ENCODE measurements at regions not wholly inside any gene's neighbourhood (a gene's known extent, or its start where the extent isn't known, plus 50 kb on each side); places are given as distances from the start of the nearest gene placed in this dataset.

GRCh38 chr10:31098046-31098445 lies 66.4 kb upstream of the ZNF438 start:
- peaks cover 10% of the 10 kb centered on the region for H3K4me1 Mint-ChIP-seq (ENCODE audit: low read depth, unreplicated experiment)
- CTCF ChIA-PET: no interaction called here
- H3K4me1 ChIP-seq: 0 out of 2 replicates have a peak, but pooled peaks cover 5% of the 10 kb centered on the region
- TF ChIP-seq CTCF (IDR thresholded peaks at IDR 0.05; ENCODE audit: insufficient read depth in 1 of 2, low read depth in 1 of 2, low read length in 1 of 2, severe bottlenecking in 1 of 2, unreplicated experiment in 1 of 2): no peak
- H3K9me3 Mint-ChIP-seq (ENCODE audit: unreplicated experiment): no peaks in the 10 kb centered on the region
- no peaks in the 10 kb centered on the region for H3K36me3 ChIP-seq (ENCODE audit: control insufficient read depth, insufficient read depth, low read length)
- intact Hi-C loops (cut with micrococcal nuclease; ENCODE audit: unreplicated experiment): no loop called here
- no peaks in the 10 kb centered on the region for H3K27me3 ChIP-seq (replicated peaks; ENCODE audit: control insufficient read depth, insufficient read depth, low read length)
- POLR2A ChIA-PET: no interaction called here
- H3K27me3 Mint-ChIP-seq (ENCODE audit: insufficient read depth, unreplicated experiment): peaks cover 8% of the 10 kb centered on the region
- no peak overlapping the region for H3K4me3 Mint-ChIP-seq (ENCODE audit: unreplicated experiment)
- H3K27ac Mint-ChIP-seq (ENCODE audit: unreplicated experiment): no peak overlapping the region
- no peaks in the 10 kb centered on the region for H3K36me3 Mint-ChIP-seq (ENCODE audit: insufficient read depth, unreplicated experiment)
- no TSS peak for BruUV-seq (replicated peaks)
- no peak for DNase-seq
- no peaks in the 10 kb centered on the region for H3K9me3 ChIP-seq
- H3K4me3 ChIP-seq (ENCODE audit: low read depth, low read length): no peak overlapping the region

- BruUV-seq (replicated peaks): no TSS peak
- Mint-ChIP-seq H3K27ac (ENCODE audit: unreplicated experiment) (no peak overlapping the region), H3K27me3 (ENCODE audit: insufficient read depth, unreplicated experiment) (peaks cover 4% of the 10 kb centered on the region), H3K4me3 (ENCODE audit: unreplicated experiment) (peak overlapping the region; percentile 46), H3K36me3 (ENCODE audit: insufficient read depth, unreplicated experiment) (no peaks in the 10 kb centered on the region), H3K4me1 (ENCODE audit: low read depth, unreplicated experiment) (peaks cover 10% of the 10 kb centered on the region), H3K9me3 (ENCODE audit: unreplicated experiment) (no peaks in the 10 kb centered on the region)
- DNase-seq: no peak
- POLR2A ChIA-PET: no interaction called here
- H3K9me3 ChIP-seq: no peaks in the 10 kb centered on the region
- H3K36me3 ChIP-seq (ENCODE audit: control insufficient read depth, insufficient read depth, low read length): no peaks in the 10 kb centered on the region
- H3K27me3 ChIP-seq (replicated peaks; ENCODE audit: control insufficient read depth, insufficient read depth, low read length): no peaks in the 10 kb centered on the region
- CTCF ChIA-PET: interaction anchor here (0.7 kb wide), 1 partner anchor 173 kb away, joined by 3 read pairs; no protein-coding TSS in a partner anchor
- intact Hi-C loops (cut with micrococcal nuclease; ENCODE audit: unreplicated experiment): no loop called here
- no peak overlapping the region for H3K4me3 ChIP-seq (ENCODE audit: low read depth, low read length)
- TF ChIP-seq CTCF (IDR thresholded peaks at IDR 0.05; ENCODE audit: insufficient read depth in 1 of 2, low read depth in 1 of 2, low read length in 1 of 2, severe bottlenecking in 1 of 2, unreplicated experiment in 1 of 2): no peak
- H3K4me1 ChIP-seq: 0 out of 2 replicates have a peak, but pooled peaks cover 5% of the 10 kb centered on the region
Observed at GRCh38 chr10:31099094-31099493, 67.4 kb upstream of the ZNF438 start.

GRCh38 chr10:31099664-31100063 lies 68.0 kb upstream of the ZNF438 start:
- H3K36me3 Mint-ChIP-seq (ENCODE audit: insufficient read depth, unreplicated experiment): no peaks in the 10 kb centered on the region
- ChIA-PET POLR2A (no interaction called here), CTCF (no interaction called here)
- no peaks in the 10 kb centered on the region for H3K9me3 Mint-ChIP-seq (ENCODE audit: unreplicated experiment)
- peaks cover 4% of the 10 kb centered on the region for H3K27me3 Mint-ChIP-seq (ENCODE audit: insufficient read depth, unreplicated experiment)
- H3K27ac Mint-ChIP-seq (ENCODE audit: unreplicated experiment): no peak overlapping the region
- TF ChIP-seq CTCF (IDR thresholded peaks at IDR 0.05; ENCODE audit: insufficient read depth in 1 of 2, low read depth in 1 of 2, low read length in 1 of 2, severe bottlenecking in 1 of 2, unreplicated experiment in 1 of 2): no peak
- peaks cover 10% of the 10 kb centered on the region for H3K4me1 Mint-ChIP-seq (ENCODE audit: low read depth, unreplicated experiment)
- Histone ChIP-seq H3K4me1 (0 out of 2 replicates have a peak, but pooled peaks cover 5% of the 10 kb centered on the region), H3K36me3 (ENCODE audit: control insufficient read depth, insufficient read depth, low read length) (no peaks in the 10 kb centered on the region), H3K4me3 (ENCODE audit: low read depth, low read length) (no peak overlapping the region), H3K9me3 (no peaks in the 10 kb centered on the region), H3K27me3 (replicated peaks; ENCODE audit: control insufficient read depth, insufficient read depth, low read length) (no peaks in the 10 kb centered on the region)
- intact Hi-C loops (cut with micrococcal nuclease; ENCODE audit: unreplicated experiment): no loop called here
- no TSS peak for BruUV-seq (replicated peaks)
- DNase-seq: peak; percentile 50 to 69
- peak overlapping the region; percentile 46 for H3K4me3 Mint-ChIP-seq (ENCODE audit: unreplicated experiment)
